ENCODE measurements at regions not wholly inside any gene's neighbourhood (a gene's known extent, or its start where the extent isn't known, plus 50 kb on each side); places are given as distances from the start of the nearest gene placed in this dataset.
A peak's percentile ranks its signal among the peaks of the same experiment; 100 is the strongest.

DNA sequence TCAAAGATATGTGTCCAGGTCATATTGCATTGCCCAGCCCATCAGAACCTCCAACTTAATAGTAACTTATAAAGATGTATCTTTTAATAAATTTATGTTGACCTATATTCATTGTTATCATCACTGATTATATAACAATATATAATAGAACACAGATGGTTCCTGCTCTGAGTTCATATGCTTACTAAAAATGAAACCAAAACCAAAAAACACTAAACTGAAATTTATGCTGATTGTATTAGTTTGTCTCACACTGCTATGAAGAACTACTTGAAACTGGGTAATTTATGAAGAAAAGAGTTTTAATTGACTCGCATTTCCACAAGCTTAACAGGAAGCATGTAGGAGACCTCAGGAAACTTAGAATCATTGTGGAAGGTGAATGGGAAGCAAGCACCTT is 462.5 kb upstream of the TYRP1 start:
- Histone ChIP-seq H3K4me1 (ENCODE audit: insufficient read depth) (no peaks in the 10 kb centered on the region), H3K4me2 (no peak overlapping the region), H3K9me3 (ENCODE audit: low read depth) (no peaks in the 10 kb centered on the region), H4K20me1 (ENCODE audit: insufficient read depth, poor library complexity, severe bottlenecking) (no peaks in the 10 kb centered on the region), H3K27me3 (no peaks in the 10 kb centered on the region), H3K9me2 (replicated peaks; ENCODE audit: insufficient read depth) (no peaks in the 10 kb centered on the region), H3K79me2 (no peaks in the 10 kb centered on the region), H3K27ac (no peak overlapping the region), H3K36me3 (replicated peaks; ENCODE audit: insufficient read depth, low read depth) (no peaks in the 10 kb centered on the region), H2AFZ (peak overlapping the region; percentile 7), H3K4me3 (no peak overlapping the region)
- 100% methylated on average over 1 of the region's 1 CpG for WGBS (ENCODE audit: low lambda C conversion rate, missing lambda C conversion rate)
- no peak for DNase-seq (ENCODE audit: low spot score)
- TF ChIP-seq EZH2 (IDR thresholded peaks at IDR 0.05; ENCODE audit: borderline replicate concordance) (no peak), EZH2phosphoT487 (IDR thresholded peaks at IDR 0.05; ENCODE audit: low read depth, severe bottlenecking, unreplicated experiment) (no peak)
- TF ChIP-seq, protein P1, sequence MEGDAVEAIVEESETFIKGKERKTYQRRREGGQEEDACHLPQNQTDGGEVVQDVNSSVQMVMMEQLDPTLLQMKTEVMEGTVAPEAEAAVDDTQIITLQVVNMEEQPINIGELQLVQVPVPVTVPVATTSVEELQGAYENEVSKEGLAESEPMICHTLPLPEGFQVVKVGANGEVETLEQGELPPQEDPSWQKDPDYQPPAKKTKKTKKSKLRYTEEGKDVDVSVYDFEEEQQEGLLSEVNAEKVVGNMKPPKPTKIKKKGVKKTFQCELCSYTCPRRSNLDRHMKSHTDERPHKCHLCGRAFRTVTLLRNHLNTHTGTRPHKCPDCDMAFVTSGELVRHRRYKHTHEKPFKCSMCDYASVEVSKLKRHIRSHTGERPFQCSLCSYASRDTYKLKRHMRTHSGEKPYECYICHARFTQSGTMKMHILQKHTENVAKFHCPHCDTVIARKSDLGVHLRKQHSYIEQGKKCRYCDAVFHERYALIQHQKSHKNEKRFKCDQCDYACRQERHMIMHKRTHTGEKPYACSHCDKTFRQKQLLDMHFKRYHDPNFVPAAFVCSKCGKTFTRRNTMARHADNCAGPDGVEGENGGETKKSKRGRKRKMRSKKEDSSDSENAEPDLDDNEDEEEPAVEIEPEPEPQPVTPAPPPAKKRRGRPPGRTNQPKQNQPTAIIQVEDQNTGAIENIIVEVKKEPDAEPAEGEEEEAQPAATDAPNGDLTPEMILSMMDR (IDR thresholded peaks at IDR 0.05; ENCODE audit: poor library complexity) = no peak

DNA sequence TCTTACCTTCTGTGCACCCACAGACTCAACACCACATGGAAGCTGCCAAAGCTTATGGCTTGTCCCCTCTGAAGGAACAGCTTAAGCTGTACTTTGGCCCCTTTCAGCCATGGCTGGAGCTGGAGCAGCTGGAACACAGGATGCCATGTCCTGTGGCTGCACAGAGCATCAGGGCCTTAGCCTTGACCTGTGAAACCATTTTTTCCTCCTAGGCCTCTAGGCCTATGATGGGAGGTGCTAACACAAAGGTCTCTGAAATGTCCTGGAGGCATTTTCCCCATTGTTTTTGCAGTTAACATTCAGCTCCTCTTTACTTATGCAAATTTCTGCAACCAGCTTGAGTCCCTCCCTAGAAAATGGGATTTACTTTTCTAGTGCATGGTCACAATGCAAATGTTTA is 461.4 kb upstream of the TYRP1 start:
- no peak for DNase-seq (ENCODE audit: low spot score)
- no peaks in the 10 kb centered on the region for H3K9me3 ChIP-seq (ENCODE audit: low read depth)
- H3K4me2 ChIP-seq = no peak overlapping the region
- no peak overlapping the region for H3K4me3 ChIP-seq
- H4K20me1 ChIP-seq (ENCODE audit: insufficient read depth, poor library complexity, severe bottlenecking) = no peaks in the 10 kb centered on the region
- H3K4me1 ChIP-seq (ENCODE audit: insufficient read depth) = no peaks in the 10 kb centered on the region
- no peak for TF ChIP-seq EZH2phosphoT487 (IDR thresholded peaks at IDR 0.05; ENCODE audit: low read depth, severe bottlenecking, unreplicated experiment)
- no peaks in the 10 kb centered on the region for H3K36me3 ChIP-seq (replicated peaks; ENCODE audit: insufficient read depth, low read depth)
- H2AFZ ChIP-seq = no peak overlapping the region
- no peaks in the 10 kb centered on the region for H3K27me3 ChIP-seq
- no peaks in the 10 kb centered on the region for H3K9me2 ChIP-seq (replicated peaks; ENCODE audit: insufficient read depth)
- H3K79me2 ChIP-seq = no peaks in the 10 kb centered on the region
- no peak overlapping the region for H3K27ac ChIP-seq

DNA sequence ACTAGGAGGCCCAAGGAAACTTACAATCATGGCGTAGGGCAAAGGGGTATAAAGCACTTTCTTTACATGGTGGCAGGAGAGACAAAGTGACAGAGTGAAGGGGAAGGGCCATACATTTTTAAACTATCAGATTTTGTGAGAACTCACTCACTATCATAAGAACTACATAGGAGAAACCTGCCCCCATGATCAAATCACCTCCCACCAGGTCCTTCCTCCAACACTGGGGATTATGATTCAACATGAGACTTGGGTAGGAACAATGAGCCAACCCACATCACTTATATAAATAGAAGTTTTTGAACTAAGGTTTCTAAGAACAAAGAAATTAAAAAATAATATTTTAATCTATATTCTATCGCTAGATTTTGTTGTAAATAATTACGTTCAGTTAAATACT is 460.3 kb upstream of the TYRP1 start:
- H3K4me1 ChIP-seq (ENCODE audit: insufficient read depth) = no peaks in the 10 kb centered on the region
- WGBS (ENCODE audit: low lambda C conversion rate, missing lambda C conversion rate) = 97% methylated on average over 3 of the region's 3 CpGs

DNA sequence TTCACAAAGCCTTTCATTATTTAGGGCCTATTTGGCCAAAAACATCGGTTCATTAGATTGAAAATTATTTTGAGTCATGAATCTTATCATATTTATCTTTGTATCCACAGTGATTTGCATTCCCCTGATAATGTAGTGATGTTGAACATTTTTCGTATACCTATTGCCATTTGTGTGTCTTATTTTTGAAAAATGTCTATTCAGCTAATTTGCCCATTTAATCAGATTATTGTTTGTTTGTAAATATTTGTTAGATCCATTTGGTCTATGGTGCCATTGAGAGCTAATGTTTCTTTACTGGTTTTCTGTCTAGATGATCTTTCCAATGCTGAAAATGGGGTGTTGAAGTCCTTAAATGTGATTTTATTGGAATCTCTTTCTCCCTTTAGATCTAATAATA is 439.2 kb upstream of the TYRP1 start:
- TF ChIP-seq, protein P1 (IDR thresholded peaks at IDR 0.05; ENCODE audit: poor library complexity) = no peak
- no peak for TF ChIP-seq EZH2 (IDR thresholded peaks at IDR 0.05; ENCODE audit: borderline replicate concordance)
- no peak for TF ChIP-seq EZH2phosphoT487 (IDR thresholded peaks at IDR 0.05; ENCODE audit: low read depth, severe bottlenecking, unreplicated experiment)
- Histone ChIP-seq H3K27ac (no peak overlapping the region), H3K9me3 (ENCODE audit: low read depth) (no peaks in the 10 kb centered on the region), H3K36me3 (replicated peaks; ENCODE audit: insufficient read depth, low read depth) (no peaks in the 10 kb centered on the region), H3K79me2 (no peaks in the 10 kb centered on the region), H3K9me2 (replicated peaks; ENCODE audit: insufficient read depth) (no peaks in the 10 kb centered on the region), H4K20me1 (ENCODE audit: insufficient read depth, poor library complexity, severe bottlenecking) (no peaks in the 10 kb centered on the region), H3K4me3 (no peak overlapping the region), H3K27me3 (no peaks in the 10 kb centered on the region), H3K4me2 (no peak overlapping the region), H2AFZ (no peak overlapping the region), H3K4me1 (ENCODE audit: insufficient read depth) (no peaks in the 10 kb centered on the region)
- WGBS (ENCODE audit: low lambda C conversion rate, missing lambda C conversion rate) = 43% methylated on average over 2 of the region's 2 CpGs
- no peak for DNase-seq (ENCODE audit: low spot score)

More for the DNA sequence above, 460.3 kb upstream of the TYRP1 start:
- Histone ChIP-seq H3K36me3 (replicated peaks; ENCODE audit: insufficient read depth, low read depth) (no peaks in the 10 kb centered on the region), H3K9me2 (replicated peaks; ENCODE audit: insufficient read depth) (no peaks in the 10 kb centered on the region), H4K20me1 (ENCODE audit: insufficient read depth, poor library complexity, severe bottlenecking) (no peaks in the 10 kb centered on the region), H3K9me3 (ENCODE audit: low read depth) (no peaks in the 10 kb centered on the region), H3K4me2 (no peak overlapping the region), H3K79me2 (no peaks in the 10 kb centered on the region), H3K4me3 (no peak overlapping the region), H3K27me3 (no peaks in the 10 kb centered on the region), H3K27ac (no peak overlapping the region), H2AFZ (no peak overlapping the region)
- no peak for DNase-seq (ENCODE audit: low spot score)
- TF ChIP-seq EZH2 (IDR thresholded peaks at IDR 0.05; ENCODE audit: borderline replicate concordance) (no peak), EZH2phosphoT487 (IDR thresholded peaks at IDR 0.05; ENCODE audit: low read depth, severe bottlenecking, unreplicated experiment) (no peak)
- TF ChIP-seq, protein P1 (IDR thresholded peaks at IDR 0.05; ENCODE audit: poor library complexity) = no peak

All from hepatocyte (in vitro differentiated cells).